ENCODE measurements at regions not wholly inside any gene's neighbourhood (a gene's known extent, or its start where the extent isn't known, plus 50 kb on each side); places are given as distances from the start of the nearest gene placed in this dataset.

DNA sequence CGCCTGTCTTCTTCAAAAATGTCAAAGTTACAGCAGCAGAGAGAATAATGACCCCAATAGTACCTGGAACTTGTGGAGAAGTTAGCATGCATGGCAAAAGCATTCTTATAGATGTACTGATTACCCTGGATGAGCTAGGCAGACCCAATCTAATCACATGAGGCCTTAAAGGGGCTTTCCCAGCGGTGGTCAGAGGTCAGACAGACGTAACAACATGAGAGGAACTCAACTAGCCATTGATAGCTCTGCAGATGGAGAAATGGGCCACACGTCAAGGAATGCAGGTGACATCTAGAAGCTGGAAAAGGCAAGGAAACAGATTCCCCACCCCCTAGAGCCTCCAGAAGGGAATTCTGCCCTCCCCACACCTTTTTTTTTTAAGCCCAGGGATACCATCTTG lies 156.8 kb upstream of the ARID1B start:
- TF ChIP-seq, protein P1, sequence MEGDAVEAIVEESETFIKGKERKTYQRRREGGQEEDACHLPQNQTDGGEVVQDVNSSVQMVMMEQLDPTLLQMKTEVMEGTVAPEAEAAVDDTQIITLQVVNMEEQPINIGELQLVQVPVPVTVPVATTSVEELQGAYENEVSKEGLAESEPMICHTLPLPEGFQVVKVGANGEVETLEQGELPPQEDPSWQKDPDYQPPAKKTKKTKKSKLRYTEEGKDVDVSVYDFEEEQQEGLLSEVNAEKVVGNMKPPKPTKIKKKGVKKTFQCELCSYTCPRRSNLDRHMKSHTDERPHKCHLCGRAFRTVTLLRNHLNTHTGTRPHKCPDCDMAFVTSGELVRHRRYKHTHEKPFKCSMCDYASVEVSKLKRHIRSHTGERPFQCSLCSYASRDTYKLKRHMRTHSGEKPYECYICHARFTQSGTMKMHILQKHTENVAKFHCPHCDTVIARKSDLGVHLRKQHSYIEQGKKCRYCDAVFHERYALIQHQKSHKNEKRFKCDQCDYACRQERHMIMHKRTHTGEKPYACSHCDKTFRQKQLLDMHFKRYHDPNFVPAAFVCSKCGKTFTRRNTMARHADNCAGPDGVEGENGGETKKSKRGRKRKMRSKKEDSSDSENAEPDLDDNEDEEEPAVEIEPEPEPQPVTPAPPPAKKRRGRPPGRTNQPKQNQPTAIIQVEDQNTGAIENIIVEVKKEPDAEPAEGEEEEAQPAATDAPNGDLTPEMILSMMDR (IDR thresholded peaks at IDR 0.05; ENCODE audit: control extremely low read depth, extremely low read depth, low read depth, missing control alignments), result no peak
- no peak for DNase-seq (ENCODE audit: extremely low spot score)
- ChIA-PET CTCF (no interaction called here), POLR2A (no interaction called here)

DNA sequence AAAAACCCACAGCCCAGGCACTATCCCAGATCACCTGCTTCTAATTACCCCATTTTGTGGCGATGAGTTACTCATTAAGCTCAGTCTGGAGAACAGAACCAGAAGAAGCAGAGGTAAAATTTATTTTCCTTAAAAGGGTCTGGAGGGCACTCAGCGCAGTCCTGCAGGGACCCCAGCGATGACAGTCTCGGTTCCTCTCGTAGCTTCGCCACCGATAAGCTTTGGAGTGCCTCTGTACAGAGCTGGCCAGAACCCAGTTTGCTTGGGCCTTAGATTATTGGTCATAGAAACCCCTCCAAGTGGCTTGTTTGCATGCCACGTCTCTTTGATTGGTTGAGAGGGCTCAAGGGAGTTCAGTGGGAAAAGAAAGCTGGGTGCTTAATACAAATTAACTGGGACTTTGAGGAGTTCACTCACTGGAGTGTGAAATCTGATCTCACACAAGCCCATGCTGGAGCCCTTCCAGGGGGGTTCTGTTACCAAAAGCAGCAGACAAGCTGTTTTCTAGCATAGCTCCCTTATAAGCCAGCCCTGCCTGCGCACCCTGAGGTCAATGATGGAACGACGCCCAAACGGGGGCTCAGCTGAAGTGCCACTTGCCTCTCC lies 158.5 kb upstream of the ARID1B start:
- TF ChIP-seq, protein P1 (IDR thresholded peaks at IDR 0.05; ENCODE audit: control extremely low read depth, extremely low read depth, low read depth, missing control alignments), result no peak
- CTCF ChIA-PET, result interaction anchor here (1.0 to 1.8 kb wide), 3 partner anchors 11 to 16 kb away, joined by 3 to 7 read pairs (median 4); no protein-coding TSS in a partner anchor
- POLR2A ChIA-PET, result interaction anchor here (1.0 kb wide), 1 partner anchor 31 kb away, joined by 3 read pairs; no protein-coding TSS in a partner anchor
- DNase-seq (ENCODE audit: extremely low spot score), result no peak

DNA sequence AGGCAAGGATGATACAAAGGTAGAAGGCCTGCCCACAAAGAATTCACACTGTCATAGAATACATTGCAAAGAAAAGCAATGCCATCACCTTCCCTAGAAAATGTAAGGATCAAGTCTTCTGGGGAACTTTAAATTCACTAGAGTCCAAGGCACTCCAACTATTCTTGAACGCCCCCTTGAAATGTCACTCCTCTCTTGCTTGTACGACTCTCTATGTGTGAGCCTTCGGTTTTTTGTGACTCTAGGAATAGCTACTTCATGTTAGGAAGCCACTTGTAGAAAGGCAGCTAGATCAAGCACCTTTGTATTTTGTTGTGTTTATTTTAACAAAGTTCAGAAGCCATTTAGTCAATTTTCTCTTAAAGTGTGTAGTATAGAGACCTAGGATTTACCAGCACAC lies 159.2 kb upstream of the ARID1B start:
- CTCF ChIA-PET, result interaction anchor here (1.0 to 1.8 kb wide), 2 partner anchors 15 to 35 kb away, joined by 3 to 4 read pairs; no protein-coding TSS in a partner anchor
- POLR2A ChIA-PET, result interaction anchor here (1.0 kb wide), 1 partner anchor 32 kb away, joined by 3 read pairs; no protein-coding TSS in a partner anchor
- TF ChIP-seq, protein P1 (IDR thresholded peaks at IDR 0.05; ENCODE audit: control extremely low read depth, extremely low read depth, low read depth, missing control alignments), result no peak
- DNase-seq (ENCODE audit: extremely low spot score), result no peak

DNA sequence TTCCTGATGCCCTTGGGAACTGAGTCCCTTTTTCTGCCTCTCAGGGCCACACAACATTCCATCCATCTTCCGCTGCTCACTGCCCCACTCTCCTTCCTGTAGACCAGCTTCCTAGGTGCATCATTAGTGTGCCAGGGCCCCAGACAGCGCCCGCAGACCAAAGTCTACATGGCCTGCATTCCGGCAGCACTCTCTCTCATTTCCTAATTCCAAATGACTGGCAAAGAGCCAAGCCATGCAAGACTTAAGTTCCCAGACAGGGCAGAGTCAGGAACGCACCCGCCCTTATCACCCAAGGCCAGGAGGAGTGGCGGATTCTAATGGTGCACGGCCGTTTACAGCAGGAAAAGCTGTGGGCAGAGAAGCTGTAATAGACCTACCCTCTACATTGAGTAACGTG lies 159.8 kb upstream of the ARID1B start:
- POLR2A ChIA-PET, result no interaction called here
- DNase-seq (ENCODE audit: extremely low spot score), result no peak
- CTCF ChIA-PET, result interaction anchor here (1.0 to 1.8 kb wide), 2 partner anchors 15 to 35 kb away, joined by 3 to 4 read pairs; no protein-coding TSS in a partner anchor
- TF ChIP-seq, protein P1 (IDR thresholded peaks at IDR 0.05; ENCODE audit: control extremely low read depth, extremely low read depth, low read depth, missing control alignments), result no peak

DNA sequence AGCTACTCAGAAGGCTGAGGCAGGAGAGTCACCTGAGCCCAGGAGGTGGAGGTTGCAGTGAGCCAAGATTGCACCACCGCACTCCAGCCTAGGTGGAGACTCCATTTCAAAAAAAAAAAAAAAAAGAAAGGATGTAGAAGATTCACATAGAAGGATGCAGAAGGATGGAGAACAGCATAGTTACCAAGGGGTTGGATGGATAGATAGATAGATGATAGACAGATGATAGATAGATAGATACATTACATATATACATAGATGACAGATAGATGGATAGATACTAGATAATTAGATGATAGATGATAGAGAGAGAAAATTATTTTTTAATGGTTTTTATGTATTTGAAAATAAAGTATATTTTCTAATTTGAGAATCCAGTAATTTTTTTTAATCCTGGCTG lies 160.7 kb upstream of the ARID1B start:
- ChIA-PET CTCF (interaction anchor here (0.7 kb wide), 1 partner anchor 51 kb away, joined by 3 read pairs; no protein-coding TSS in a partner anchor), POLR2A (no interaction called here)
- DNase-seq (ENCODE audit: extremely low spot score), result no peak
- TF ChIP-seq, protein P1 (IDR thresholded peaks at IDR 0.05; ENCODE audit: control extremely low read depth, extremely low read depth, low read depth, missing control alignments), result no peak

DNA sequence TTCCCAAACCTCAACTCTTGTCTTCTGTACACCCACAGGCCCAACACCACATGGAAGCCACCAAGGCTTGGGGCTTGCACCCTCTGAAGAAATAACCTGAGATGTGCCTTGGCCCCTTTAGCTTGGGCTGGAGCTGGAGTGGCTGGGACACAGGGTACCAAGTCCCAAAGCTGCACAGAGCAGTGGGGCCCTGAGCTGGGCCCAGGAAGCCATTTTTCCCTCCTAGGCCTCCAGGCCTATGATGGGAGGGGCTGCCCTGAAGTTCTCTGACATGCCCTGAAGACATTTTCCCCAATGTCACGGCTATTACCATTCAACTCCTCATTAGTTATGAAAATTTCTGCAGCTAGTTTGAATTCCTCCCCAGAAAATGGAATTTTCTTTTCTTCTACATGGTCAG lies 163.2 kb upstream of the ARID1B start:
- ChIA-PET POLR2A (no interaction called here), CTCF (interaction anchor here (0.8 kb wide), 1 partner anchor 9 kb away, joined by 3 read pairs; no protein-coding TSS in a partner anchor)
- DNase-seq (ENCODE audit: extremely low spot score), result no peak
- TF ChIP-seq, protein P1 (IDR thresholded peaks at IDR 0.05; ENCODE audit: control extremely low read depth, extremely low read depth, low read depth, missing control alignments), result no peak

Measured in GM10248 (cell line).